ENCODE measurements at regions not wholly inside any gene's neighbourhood (a gene's known extent, or its start where the extent isn't known, plus 50 kb on each side); places are given as distances from the start of the nearest gene placed in this dataset.
"Not testable (repeated sequence)": the region's sequence is repeated elsewhere in the genome, so short reads cannot be mapped to it uniquely, and the experiment has no call there.

- Histone ChIP-seq H3K4me1 (ENCODE audit: control insufficient read depth, extremely low read depth, insufficient read depth, low read length) (no peaks in the 10 kb centered on the region), H3K9me3 (ENCODE audit: control insufficient read depth, low read depth, low read length) (no peaks in the 10 kb centered on the region), H3K27me3 (ENCODE audit: control insufficient read depth, extremely low read depth, insufficient read depth, low read length) (no peaks in the 10 kb centered on the region), H3K9ac (ENCODE audit: control insufficient read depth, extremely low read depth, insufficient read depth, low read length) (no peak overlapping the region), H3K27ac (ENCODE audit: control insufficient read depth, insufficient read depth, low read length) (no peak overlapping the region), H3K4me2 (ENCODE audit: control insufficient read depth, extremely low read depth, insufficient read depth, low read depth, low read length) (no peak overlapping the region), H3K9me1 (ENCODE audit: control insufficient read depth, extremely low read depth, insufficient read depth, low read length) (no peaks in the 10 kb centered on the region), H2AFZ (ENCODE audit: control insufficient read depth, low read length) (no peak overlapping the region), H3K36me3 (ENCODE audit: control insufficient read depth in 2 of 2, extremely low read depth in 1 of 2, insufficient read depth in 2 of 2, low read length in 2 of 2) (no peaks in the 10 kb centered on the region), H3K4me3 (ENCODE audit: control insufficient read depth in 2 of 3, extremely low read depth in 1 of 3, insufficient read depth in 2 of 3, low read depth in 1 of 3, low read length in 3 of 3) (no peak overlapping the region), H3K79me2 (ENCODE audit: control insufficient read depth, insufficient read depth, low read length) (no peaks in the 10 kb centered on the region), H4K20me1 (ENCODE audit: control insufficient read depth, extremely low read depth, insufficient read depth, low read length) (no peaks in the 10 kb centered on the region)
- FAIRE-seq = no peak
- dilution Hi-C loops (cut with MboI; ENCODE audit: extremely low pct_ligation_motif_present, low sequenced_read_pairs) = no loop called here
- no peak for DNase-seq (ENCODE audit: low read depth, low spot score)
- TF ChIP-seq EZH2 (IDR thresholded peaks at IDR 0.05; ENCODE audit: low read length) (no peak), CTCF (optimal IDR thresholded peaks at IDR 0.05 in 1 of 3, IDR thresholded peaks at IDR 0.05 in 1 of 3, conservative IDR thresholded peaks at IDR 0.05 in 1 of 3; ENCODE audit: extremely low read depth in 1 of 3, insufficient read depth in 2 of 3, low read length in 3 of 3) (no peak)
Measured at GRCh38 chr5:57632937-57633336, 150.3 kb upstream of the ACTBL2 start.

- H3K9me3 ChIP-seq (ENCODE audit: control insufficient read depth, low read depth, low read length); H3K27ac ChIP-seq (ENCODE audit: control insufficient read depth, insufficient read depth, low read length); H2AFZ ChIP-seq (ENCODE audit: control insufficient read depth, low read length); H4K20me1 ChIP-seq (ENCODE audit: control insufficient read depth, extremely low read depth, insufficient read depth, low read length); FAIRE-seq; H3K79me2 ChIP-seq (ENCODE audit: control insufficient read depth, insufficient read depth, low read length); H3K4me3 ChIP-seq (ENCODE audit: control insufficient read depth in 2 of 3, extremely low read depth in 1 of 3, insufficient read depth in 2 of 3, low read depth in 1 of 3, low read length in 3 of 3); H3K9ac ChIP-seq (ENCODE audit: control insufficient read depth, extremely low read depth, insufficient read depth, low read length); H3K4me1 ChIP-seq (ENCODE audit: control insufficient read depth, extremely low read depth, insufficient read depth, low read length); DNase-seq (ENCODE audit: low read depth, low spot score); H3K36me3 ChIP-seq (ENCODE audit: control insufficient read depth in 2 of 2, extremely low read depth in 1 of 2, insufficient read depth in 2 of 2, low read length in 2 of 2); dilution Hi-C loops (cut with MboI; ENCODE audit: extremely low pct_ligation_motif_present, low sequenced_read_pairs); H3K9me1 ChIP-seq (ENCODE audit: control insufficient read depth, extremely low read depth, insufficient read depth, low read length); H3K4me2 ChIP-seq (ENCODE audit: control insufficient read depth, extremely low read depth, insufficient read depth, low read depth, low read length); H3K27me3 ChIP-seq (ENCODE audit: control insufficient read depth, extremely low read depth, insufficient read depth, low read length): not testable (repeated sequence)
Measured at GRCh38 chr5:57631139-57631538, 148.5 kb upstream of the ACTBL2 start.

- dilution Hi-C loops (cut with MboI; ENCODE audit: extremely low pct_ligation_motif_present, low sequenced_read_pairs) = no loop called here
- DNase-seq (ENCODE audit: low read depth, low spot score) = no peak
- Histone ChIP-seq H3K4me1 (ENCODE audit: control insufficient read depth, extremely low read depth, insufficient read depth, low read length) (no peaks in the 10 kb centered on the region), H2AFZ (ENCODE audit: control insufficient read depth, low read length) (no peak overlapping the region), H3K4me2 (ENCODE audit: control insufficient read depth, extremely low read depth, insufficient read depth, low read depth, low read length) (no peak overlapping the region), H3K9ac (ENCODE audit: control insufficient read depth, extremely low read depth, insufficient read depth, low read length) (no peak overlapping the region), H3K36me3 (ENCODE audit: control insufficient read depth in 2 of 2, extremely low read depth in 1 of 2, insufficient read depth in 2 of 2, low read length in 2 of 2) (no peaks in the 10 kb centered on the region), H3K79me2 (ENCODE audit: control insufficient read depth, insufficient read depth, low read length) (no peaks in the 10 kb centered on the region), H4K20me1 (ENCODE audit: control insufficient read depth, extremely low read depth, insufficient read depth, low read length) (no peaks in the 10 kb centered on the region), H3K9me1 (ENCODE audit: control insufficient read depth, extremely low read depth, insufficient read depth, low read length) (no peaks in the 10 kb centered on the region), H3K27ac (ENCODE audit: control insufficient read depth, insufficient read depth, low read length) (no peak overlapping the region), H3K4me3 (ENCODE audit: control insufficient read depth in 2 of 3, extremely low read depth in 1 of 3, insufficient read depth in 2 of 3, low read depth in 1 of 3, low read length in 3 of 3) (no peak overlapping the region), H3K27me3 (ENCODE audit: control insufficient read depth, extremely low read depth, insufficient read depth, low read length) (no peaks in the 10 kb centered on the region), H3K9me3 (ENCODE audit: control insufficient read depth, low read depth, low read length) (no peaks in the 10 kb centered on the region)
- TF ChIP-seq EZH2 (IDR thresholded peaks at IDR 0.05; ENCODE audit: low read length) (no peak), CTCF (optimal IDR thresholded peaks at IDR 0.05 in 1 of 3, IDR thresholded peaks at IDR 0.05 in 1 of 3, conservative IDR thresholded peaks at IDR 0.05 in 1 of 3; ENCODE audit: extremely low read depth in 1 of 3, insufficient read depth in 2 of 3, low read length in 3 of 3) (no peak)
- no peak for FAIRE-seq
Measured at GRCh38 chr5:57627661-57628060, 145.1 kb upstream of the ACTBL2 start.
